ENCODE measurements at regions not wholly inside any gene's neighbourhood (a gene's known extent, or its start where the extent isn't known, plus 50 kb on each side); places are given as distances from the start of the nearest gene placed in this dataset.

GRCh38 chr15:91793771-91794170, 59.7 kb upstream of the SLCO3A1 start:
- TF ChIP-seq CTCF (IDR thresholded peaks at IDR 0.05), result no peak
- TF ChIP-seq POLR2A (IDR thresholded peaks at IDR 0.05), result no peak

Data from body of pancreas (tissue), 4 donors.